LNCAP (cell line): ENCODE measurements at regions not wholly inside any gene's neighbourhood (a gene's known extent, or its start where the extent isn't known, plus 50 kb on each side); places are given as distances from the start of the nearest gene placed in this dataset.

ENCODE experiments used
- CTCF ChIP-seq: fragments of 450-650 bp; IDR thresholded peaks from 2 replicates; pipeline ENCODE4 v1.5.1; 2017; ENCODE audit warnings: mild to moderate bottlenecking

GRCh38 chr2:117057016-117057415 lies 757.5 kb upstream of the DDX18 start:
- no peak for TF ChIP-seq CTCF

- TF ChIP-seq CTCF, result no peak
Observed at GRCh38 chr2:117058366-117058765, 756.1 kb upstream of the DDX18 start.

- TF ChIP-seq CTCF, result no peak
Observed at GRCh38 chr2:117064021-117064420, 750.5 kb upstream of the DDX18 start.

GRCh38 chr2:117065912-117066311 lies 748.6 kb upstream of the DDX18 start:
- no peak for TF ChIP-seq CTCF

- no peak for TF ChIP-seq CTCF
Observed at GRCh38 chr2:117067900-117068299, 746.6 kb upstream of the DDX18 start.

- no peak for TF ChIP-seq CTCF
Observed at GRCh38 chr2:117068371-117068770, 746.1 kb upstream of the DDX18 start.

- no peak for TF ChIP-seq CTCF
Observed at GRCh38 chr2:117071556-117072102, 742.9 kb upstream of the DDX18 start.

GRCh38 chr2:117074756-117075155 lies 739.7 kb upstream of the DDX18 start:
- TF ChIP-seq CTCF, result no peak
